Lower leg skin (tissue), 3 donors: ENCODE measurements at regions not wholly inside any gene's neighbourhood (a gene's known extent, or its start where the extent isn't known, plus 50 kb on each side); places are given as distances from the start of the nearest gene placed in this dataset.
"Not testable (repeated sequence)": the region's sequence is repeated elsewhere in the genome, so short reads cannot be mapped to it uniquely, and the experiment has no call there.

Source experiments
- POLR2A ChIP-seq, 2 donors: fragments of 450-650 bp; IDR thresholded peaks; one replicate each; pipeline ENCODE4 v1.6.1; 2016 to 2017; ENCODE audit warnings: antibody characterized with exemption in 2 of 2, mild to moderate bottlenecking in 1 of 2, moderate library complexity in 1 of 2
- TF ChIP-seq, protein P1 (sequence below), 3 donors: fragments of 450-650 bp; IDR thresholded peaks; one replicate each; pipeline ENCODE4 v1.5.1; 2016; ENCODE audit warnings: antibody characterized with exemption in 3 of 3, mild to moderate bottlenecking in 3 of 3, moderate library complexity in 2 of 3

DNA sequence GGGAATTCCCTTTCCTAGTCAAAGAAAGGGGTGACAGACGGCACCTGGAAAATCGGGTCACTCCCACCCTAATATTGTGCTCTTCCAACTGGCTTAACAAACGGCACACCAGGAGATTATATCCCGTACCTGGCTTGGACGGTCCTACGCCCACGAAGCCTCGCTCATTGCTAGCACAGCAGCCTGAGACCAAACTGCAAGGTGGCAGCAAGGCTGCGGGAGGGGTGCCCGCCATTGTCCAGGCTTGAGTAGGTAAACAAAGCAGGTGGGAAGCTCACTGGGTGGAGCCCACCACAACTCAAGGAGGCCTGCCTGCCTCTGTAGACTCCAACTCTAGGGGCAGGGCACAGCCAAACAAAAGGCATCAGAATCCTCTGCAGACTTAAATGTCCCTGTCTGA, 457.8 kb upstream of the PIK3R1 start:
- TF ChIP-seq, protein P1, sequence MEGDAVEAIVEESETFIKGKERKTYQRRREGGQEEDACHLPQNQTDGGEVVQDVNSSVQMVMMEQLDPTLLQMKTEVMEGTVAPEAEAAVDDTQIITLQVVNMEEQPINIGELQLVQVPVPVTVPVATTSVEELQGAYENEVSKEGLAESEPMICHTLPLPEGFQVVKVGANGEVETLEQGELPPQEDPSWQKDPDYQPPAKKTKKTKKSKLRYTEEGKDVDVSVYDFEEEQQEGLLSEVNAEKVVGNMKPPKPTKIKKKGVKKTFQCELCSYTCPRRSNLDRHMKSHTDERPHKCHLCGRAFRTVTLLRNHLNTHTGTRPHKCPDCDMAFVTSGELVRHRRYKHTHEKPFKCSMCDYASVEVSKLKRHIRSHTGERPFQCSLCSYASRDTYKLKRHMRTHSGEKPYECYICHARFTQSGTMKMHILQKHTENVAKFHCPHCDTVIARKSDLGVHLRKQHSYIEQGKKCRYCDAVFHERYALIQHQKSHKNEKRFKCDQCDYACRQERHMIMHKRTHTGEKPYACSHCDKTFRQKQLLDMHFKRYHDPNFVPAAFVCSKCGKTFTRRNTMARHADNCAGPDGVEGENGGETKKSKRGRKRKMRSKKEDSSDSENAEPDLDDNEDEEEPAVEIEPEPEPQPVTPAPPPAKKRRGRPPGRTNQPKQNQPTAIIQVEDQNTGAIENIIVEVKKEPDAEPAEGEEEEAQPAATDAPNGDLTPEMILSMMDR (IDR thresholded peaks at IDR 0.05) = not testable (repeated sequence)
- not testable (repeated sequence) for TF ChIP-seq POLR2A (IDR thresholded peaks at IDR 0.05)
